Fibroblast of upper back skin (primary cell): ENCODE measurements at regions not wholly inside any gene's neighbourhood (a gene's known extent, or its start where the extent isn't known, plus 50 kb on each side); places are given as distances from the start of the nearest gene placed in this dataset.

Source experiments
- DNase-seq: peaks from one replicate; pipeline ENCODE4 v3.0.0-alpha.2; 2013

- no peak for DNase-seq
Observed at GRCh38 chr2:236692937-236693336, 123.3 kb downstream of the ACKR3 start.

GRCh38 chr2:236693531-236693930 lies 123.9 kb downstream of the ACKR3 start:
- DNase-seq, result no peak

GRCh38 chr2:236694146-236694888 lies 124.7 kb downstream of the ACKR3 start:
- DNase-seq, result no peak

- DNase-seq, result no peak
Observed at GRCh38 chr2:236696834-236697233, 127.2 kb downstream of the ACKR3 start.

GRCh38 chr2:236698016-236698627 lies 128.5 kb downstream of the ACKR3 start:
- DNase-seq, result no peak

- no peak for DNase-seq
Observed at GRCh38 chr2:236700703-236701102, 131.1 kb downstream of the ACKR3 start.

- DNase-seq, result no peak
Observed at GRCh38 chr2:236702657-236703372, 133.2 kb downstream of the ACKR3 start.

GRCh38 chr2:236703373-236703709 lies 133.7 kb downstream of the ACKR3 start:
- DNase-seq, result no peak

- DNase-seq, result no peak
Observed at GRCh38 chr2:236703906-236704305, 134.3 kb downstream of the ACKR3 start.

GRCh38 chr2:236704887-236705286 lies 135.3 kb downstream of the ACKR3 start:
- DNase-seq, result no peak

- DNase-seq, result no peak
Observed at GRCh38 chr2:236705295-236706105, 135.9 kb downstream of the ACKR3 start.

- DNase-seq, result no peak
Observed at GRCh38 chr2:236706288-236706687, 136.7 kb downstream of the ACKR3 start.

- DNase-seq, result no peak
Observed at GRCh38 chr2:236706803-236707202, 137.2 kb downstream of the ACKR3 start.

- DNase-seq, result peak; percentile 60
Observed at GRCh38 chr2:236711440-236711839, 141.8 kb downstream of the ACKR3 start.

- DNase-seq, result peak; percentile 88
Observed at GRCh38 chr2:236712304-236712703, 142.7 kb downstream of the ACKR3 start.

GRCh38 chr2:236712961-236713673 lies 143.5 kb downstream of the ACKR3 start:
- DNase-seq, result no peak

- DNase-seq, result peak; percentile 56
Observed at GRCh38 chr2:236714080-236714479, 144.5 kb downstream of the ACKR3 start.

GRCh38 chr2:236715077-236715476 lies 145.5 kb downstream of the ACKR3 start:
- DNase-seq, result peak; percentile 63

GRCh38 chr2:236715491-236715961 lies 145.9 kb downstream of the ACKR3 start:
- DNase-seq, result no peak

- DNase-seq, result no peak
Observed at GRCh38 chr2:236717120-236717519, 147.5 kb downstream of the ACKR3 start.

GRCh38 chr2:236717729-236718128 lies 148.1 kb downstream of the ACKR3 start:
- DNase-seq, result peak; percentile 39
